Liver (tissue), 8 donors: ENCODE measurements at regions not wholly inside any gene's neighbourhood (a gene's known extent, or its start where the extent isn't known, plus 50 kb on each side); places are given as distances from the start of the nearest gene placed in this dataset.

Source experiments
- DNase-seq: peaks from one replicate; pipeline ENCODE4 v3.0.0-alpha.2; 2017; ENCODE audit warnings: low spot score
- H3K27ac ChIP-seq, 2 donors: one replicate each; pipeline ENCODE4 v1.7.0; 2013; ENCODE audit warnings: inconsistent platforms in 2 of 2, low read length in 2 of 2, control low read depth in 1 of 2, low read depth in 1 of 2, mild to moderate bottlenecking in 1 of 2
- H3K27me3 ChIP-seq, 4 donors: one replicate each; pipeline versions ENCODE4 v1.6.1 to v1.7.0; 2013; ENCODE audit warnings: low read length in 3 of 4, inconsistent platforms in 1 of 4, mild to moderate bottlenecking in 1 of 4, moderate library complexity in 1 of 4; ENCODE audit not compliant: control insufficient read depth in 4 of 4, insufficient read depth in 4 of 4
- H3K36me3 ChIP-seq, 4 donors: one replicate each; pipeline versions ENCODE4 v1.6.1 to v1.7.0; 2013; ENCODE audit warnings: low read length in 3 of 4, mild to moderate bottlenecking in 3 of 4, low read depth in 1 of 4, moderate library complexity in 1 of 4; ENCODE audit not compliant: control insufficient read depth in 4 of 4, insufficient read depth in 3 of 4
- H3K4me1 ChIP-seq, 4 donors: one replicate each; pipeline versions ENCODE4 v1.6.1 to v1.7.0; 2013; ENCODE audit warnings: low read length in 3 of 4, mild to moderate bottlenecking in 3 of 4, moderate library complexity in 1 of 4; ENCODE audit not compliant: control insufficient read depth in 4 of 4, insufficient read depth in 4 of 4
- H3K4me3 ChIP-seq, 3 donors: one replicate each; pipeline versions ENCODE4 v1.6.1 to v1.7.0; 2013; ENCODE audit warnings: low read length in 3 of 3, control low read depth in 1 of 3, low read depth in 1 of 3, mild to moderate bottlenecking in 1 of 3
- H3K9ac ChIP-seq, 2 donors: one replicate each; pipeline ENCODE4 v1.7.0; 2013; ENCODE audit warnings: low read length in 2 of 2, mild to moderate bottlenecking in 2 of 2, moderate library complexity in 2 of 2, control low read depth in 1 of 2, low read depth in 1 of 2
- H3K9me3 ChIP-seq, 4 donors: one replicate each; pipeline versions ENCODE4 v1.6.1 to v1.7.0; 2013; ENCODE audit warnings: low read length in 3 of 4; ENCODE audit not compliant: control insufficient read depth in 4 of 4
- ATF3 ChIP-seq: IDR thresholded peaks from 2 replicates; pipeline ENCODE4 v1.6.1; 2016; ENCODE audit warnings: antibody characterized with exemption
- CTCF ChIP-seq: fragments of 150-350 bp; IDR thresholded peaks from 2 replicates; pipeline ENCODE4 v1.5.1; 2017; ENCODE audit warnings: improper control_type of control experiment, low read depth, low read length; ENCODE audit not compliant: missing input control
- EGR1 ChIP-seq, 2 donors: IDR thresholded peaks; 2 replicates each; pipeline ENCODE4 v1.6.1; 2016 to 2018; ENCODE audit warnings: antibody characterized with exemption in 2 of 2, low read depth in 2 of 2
- FOXA1 ChIP-seq: IDR thresholded peaks from 2 replicates; pipeline ENCODE4 v1.6.1; 2016; ENCODE audit warnings: antibody characterized with exemption
- FOXA2 ChIP-seq: IDR thresholded peaks from 2 replicates; pipeline ENCODE4 v1.6.1; 2016; ENCODE audit warnings: antibody characterized with exemption
- GABPA ChIP-seq, 2 donors: IDR thresholded peaks in 1 of 2; conservative IDR thresholded peaks in 1 of 2; 2 replicates each; pipeline ENCODE4 v1.6.1; 2016; ENCODE audit warnings: antibody characterized with exemption in 2 of 2, mild to moderate bottlenecking in 1 of 2, moderate library complexity in 1 of 2
- HNF4A ChIP-seq, 2 donors: conservative IDR thresholded peaks; 2 replicates each; pipeline ENCODE4 v1.6.1; 2016; ENCODE audit warnings: antibody characterized with exemption in 2 of 2, mild to moderate bottlenecking in 2 of 2
- JUND ChIP-seq, 2 donors: IDR thresholded peaks; 2 replicates each; pipeline ENCODE4 v1.6.1; 2016; ENCODE audit warnings: antibody characterized with exemption in 2 of 2
- MAX ChIP-seq: IDR thresholded peaks from 2 replicates; pipeline ENCODE4 v1.6.1; 2016; ENCODE audit warnings: antibody characterized with exemption
- NR2F2 ChIP-seq: IDR thresholded peaks from 2 replicates; pipeline ENCODE4 v1.6.1; 2016; ENCODE audit warnings: antibody characterized with exemption
- REST ChIP-seq: IDR thresholded peaks from 2 replicates; pipeline ENCODE4 v1.6.1; 2016; ENCODE audit warnings: antibody characterized with exemption, mild to moderate bottlenecking
- RXRA ChIP-seq, 2 donors: IDR thresholded peaks; 2 replicates each; pipeline ENCODE4 v1.6.1; 2017 to 2018; ENCODE audit warnings: antibody characterized with exemption in 2 of 2, mild to moderate bottlenecking in 1 of 2
- SP1 ChIP-seq: IDR thresholded peaks from 2 replicates; pipeline ENCODE4 v1.6.1; 2018; ENCODE audit warnings: antibody characterized with exemption, mild to moderate bottlenecking
- ZBTB33 ChIP-seq: IDR thresholded peaks from 2 replicates; pipeline ENCODE4 v1.6.1; 2016; ENCODE audit warnings: antibody characterized with exemption
- whole genome bisulfite sequencing: extraction: QIAGEN DNeasy Blood & Tissue Kit; methylation state at CpG from one replicate; pipeline ENCODE4 v1.1.7; 2013; 5-methylcytosine and 5-hydroxymethylcytosine counted together
- donor health status: healthy.
- donor health status: healthy.
- donor health status: healthy.
- donor health status: healthy.
- donor health status: healthy.

GRCh38 chr10:34006471-34006870, 672.0 kb upstream of the NRP1 start:
- no peaks in the 10 kb centered on the region for H3K27me3 ChIP-seq
- H3K4me3 ChIP-seq: no peak overlapping the region
- H3K27ac ChIP-seq: no peak overlapping the region
- WGBS: 80% methylated on average over 5 of the region's 5 CpGs
- no peak overlapping the region for H3K9ac ChIP-seq
- H3K9me3 ChIP-seq: no peaks in the 10 kb centered on the region
- no peaks in the 10 kb centered on the region for H3K4me1 ChIP-seq
- TF ChIP-seq EGR1 (IDR thresholded peaks at IDR 0.05; ENCODE audit: low read depth in 2 of 2) (no peak), SP1 (no peak), ZBTB33 (no peak), MAX (no peak), NR2F2 (no peak), FOXA2 (no peak), JUND (IDR thresholded peaks at IDR 0.05) (no peak), HNF4A (conservative IDR thresholded peaks at IDR 0.05) (no peak), ATF3 (no peak), RXRA (IDR thresholded peaks at IDR 0.05) (no peak), FOXA1 (no peak), GABPA (IDR thresholded peaks at IDR 0.05 in 1 of 2, conservative IDR thresholded peaks at IDR 0.05 in 1 of 2) (no peak)
- H3K36me3 ChIP-seq: no peaks in the 10 kb centered on the region
- DNase-seq: no peak

GRCh38 chr10:34003561-34003960, 669.1 kb upstream of the NRP1 start:
- no peaks in the 10 kb centered on the region for H3K36me3 ChIP-seq
- H3K27me3 ChIP-seq: no peaks in the 10 kb centered on the region
- H3K9ac ChIP-seq: no peak overlapping the region
- no peak for DNase-seq
- no peak overlapping the region for H3K4me3 ChIP-seq
- H3K4me1 ChIP-seq: no peaks in the 10 kb centered on the region
- TF ChIP-seq SP1 (no peak), GABPA (IDR thresholded peaks at IDR 0.05 in 1 of 2, conservative IDR thresholded peaks at IDR 0.05 in 1 of 2) (no peak), REST (no peak), CTCF (no peak), HNF4A (conservative IDR thresholded peaks at IDR 0.05) (no peak), FOXA2 (no peak), ATF3 (no peak)
- H3K9me3 ChIP-seq: peaks cover 0 to 2% (median 0%) of the 10 kb centered on the region in 4 donors
- no peak overlapping the region for H3K27ac ChIP-seq
- WGBS: 86% methylated on average over 7 of the region's 7 CpGs
